ENCODE measurements at regions not wholly inside any gene's neighbourhood (a gene's known extent, or its start where the extent isn't known, plus 50 kb on each side); places are given as distances from the start of the nearest gene placed in this dataset.
"Not testable (repeated sequence)": the region's sequence is repeated elsewhere in the genome, so short reads cannot be mapped to it uniquely, and the experiment has no call there.

GRCh38 chr2:120515066-120515758 lies 169.3 kb downstream of the INHBB start:
- in situ Hi-C loops (cut with MboI); H3K9ac ChIP-seq (ENCODE audit: control insufficient read depth, insufficient read depth, low read length); H3K36me3 ChIP-seq (ENCODE audit: control insufficient read depth in 2 of 2, insufficient read depth in 2 of 2, low read length in 1 of 2); CTCF ChIA-PET; H3K4me2 ChIP-seq (ENCODE audit: control insufficient read depth, insufficient read depth); H3K79me2 ChIP-seq (ENCODE audit: control insufficient read depth, insufficient read depth, low read length); H3K27ac ChIP-seq (ENCODE audit: control insufficient read depth, insufficient read depth); BruUV-seq (replicated peaks); intact Hi-C loops (cut with micrococcal nuclease; ENCODE audit: unreplicated experiment); ATAC-seq; POLR2A ChIA-PET; H3K9me3 ChIP-seq (replicated peaks; ENCODE audit: control insufficient read depth, insufficient read depth, low read length); RAD21 ChIA-PET (ENCODE audit: unreplicated experiment); H3K27me3 ChIP-seq (replicated peaks in 1 of 2; ENCODE audit: control insufficient read depth in 2 of 2, insufficient read depth in 2 of 2, low read length in 1 of 2); H2AFZ ChIP-seq (ENCODE audit: control insufficient read depth, low read depth, low read length); DNase-seq (ENCODE audit: low read depth, low spot score); H4K20me1 ChIP-seq (ENCODE audit: control insufficient read depth, insufficient read depth); SMC1A ChIA-PET (ENCODE audit: uncharacterized antibody, unreplicated experiment); FAIRE-seq; H3K4me1 ChIP-seq (ENCODE audit: control insufficient read depth, insufficient read depth, low read length); H3K4me3 ChIP-seq: not testable (repeated sequence)
- WGBS (ENCODE audit: insufficient coverage, insufficient replicate concordance, low lambda C conversion rate, missing lambda C conversion rate), result 75% methylated on average over 1 of the region's 1 CpG

DNA sequence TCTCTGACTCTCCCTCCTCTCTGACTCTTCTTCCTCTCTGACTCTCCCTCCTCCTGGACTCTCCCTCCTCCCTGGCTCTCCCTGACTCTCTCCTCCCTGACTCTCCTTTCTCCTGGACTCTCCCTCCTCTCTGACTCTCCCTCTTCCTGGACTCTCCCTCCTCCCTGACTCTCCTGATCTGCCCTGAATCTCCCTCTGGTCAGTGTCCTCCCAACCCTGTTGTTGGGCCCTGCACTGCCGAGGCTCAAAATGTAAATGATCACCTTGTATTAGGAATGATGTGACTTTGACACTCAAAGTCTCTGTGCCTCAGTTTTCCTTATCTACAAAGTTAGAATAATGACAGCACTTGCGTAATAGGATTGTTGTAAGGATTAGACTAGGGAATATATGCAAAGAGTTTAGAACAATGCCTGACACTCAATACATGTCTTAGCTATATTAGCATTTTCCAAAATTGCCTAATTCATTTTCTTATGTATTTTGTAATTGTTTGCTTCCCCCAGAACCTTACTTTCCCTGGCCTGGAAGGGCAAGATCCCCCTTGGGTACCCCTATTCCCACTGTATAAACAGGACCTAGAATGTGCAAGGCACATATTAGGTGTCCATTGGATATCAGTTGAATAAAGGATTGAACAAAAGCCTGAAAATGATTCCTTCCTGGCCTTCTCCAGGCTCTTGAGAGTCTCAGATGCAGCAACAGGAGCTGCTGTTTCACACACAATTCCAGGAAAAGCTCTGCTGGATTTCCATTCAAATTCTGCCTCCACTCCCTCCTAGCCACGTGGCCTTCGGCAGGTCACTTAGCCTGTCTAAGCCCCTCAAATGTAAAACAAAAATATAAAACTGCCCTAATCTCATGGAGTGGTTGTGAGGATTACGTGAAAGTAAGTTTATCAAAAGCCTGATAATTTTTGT lies 170.1 kb downstream of the INHBB start:
- intact Hi-C loops (cut with micrococcal nuclease; ENCODE audit: unreplicated experiment) (no loop called here), in situ Hi-C loops (cut with MboI) (no loop called here)
- H4K20me1 ChIP-seq (ENCODE audit: control insufficient read depth, insufficient read depth), result no peaks in the 10 kb centered on the region
- no peaks in the 10 kb centered on the region for H3K4me1 ChIP-seq (ENCODE audit: control insufficient read depth, insufficient read depth, low read length)
- FAIRE-seq (no peak), DNase-seq (ENCODE audit: low read depth, low spot score) (no peak), ATAC-seq (no peak)
- ChIA-PET CTCF (no interaction called here), SMC1A (ENCODE audit: uncharacterized antibody, unreplicated experiment) (no interaction called here), RAD21 (ENCODE audit: unreplicated experiment) (no interaction called here), POLR2A (no interaction called here)
- peaks cover 0 to 2% of the 10 kb centered on the region in 2 experiments; a peak in 2 of 4 replicates for H3K27me3 ChIP-seq (replicated peaks in 1 of 2; ENCODE audit: control insufficient read depth in 2 of 2, insufficient read depth in 2 of 2, low read length in 1 of 2)
- no peak overlapping the region for H3K9ac ChIP-seq (ENCODE audit: control insufficient read depth, insufficient read depth, low read length)
- no peak overlapping the region for H2AFZ ChIP-seq (ENCODE audit: control insufficient read depth, low read depth, low read length)
- TF ChIP-seq LARP7 (IDR thresholded peaks at IDR 0.05) (no peak), CBX3 (IDR thresholded peaks at IDR 0.05; ENCODE audit: borderline replicate concordance, low read depth) (no peak)
- TF ChIP-seq, protein P1, sequence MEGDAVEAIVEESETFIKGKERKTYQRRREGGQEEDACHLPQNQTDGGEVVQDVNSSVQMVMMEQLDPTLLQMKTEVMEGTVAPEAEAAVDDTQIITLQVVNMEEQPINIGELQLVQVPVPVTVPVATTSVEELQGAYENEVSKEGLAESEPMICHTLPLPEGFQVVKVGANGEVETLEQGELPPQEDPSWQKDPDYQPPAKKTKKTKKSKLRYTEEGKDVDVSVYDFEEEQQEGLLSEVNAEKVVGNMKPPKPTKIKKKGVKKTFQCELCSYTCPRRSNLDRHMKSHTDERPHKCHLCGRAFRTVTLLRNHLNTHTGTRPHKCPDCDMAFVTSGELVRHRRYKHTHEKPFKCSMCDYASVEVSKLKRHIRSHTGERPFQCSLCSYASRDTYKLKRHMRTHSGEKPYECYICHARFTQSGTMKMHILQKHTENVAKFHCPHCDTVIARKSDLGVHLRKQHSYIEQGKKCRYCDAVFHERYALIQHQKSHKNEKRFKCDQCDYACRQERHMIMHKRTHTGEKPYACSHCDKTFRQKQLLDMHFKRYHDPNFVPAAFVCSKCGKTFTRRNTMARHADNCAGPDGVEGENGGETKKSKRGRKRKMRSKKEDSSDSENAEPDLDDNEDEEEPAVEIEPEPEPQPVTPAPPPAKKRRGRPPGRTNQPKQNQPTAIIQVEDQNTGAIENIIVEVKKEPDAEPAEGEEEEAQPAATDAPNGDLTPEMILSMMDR (IDR thresholded peaks at IDR 0.05 in 2 of 3, conservative IDR thresholded peaks at IDR 0.05 in 1 of 3; ENCODE audit: control insufficient read depth in 2 of 3, extremely low read depth in 1 of 3, insufficient read depth in 1 of 3, low read depth in 3 of 3, low read length in 3 of 3), result no peak
- BruUV-seq (replicated peaks), result no TSS peak
- H3K27ac ChIP-seq (ENCODE audit: control insufficient read depth, insufficient read depth), result no peak overlapping the region
- no peak overlapping the region for H3K4me2 ChIP-seq (ENCODE audit: control insufficient read depth, insufficient read depth)
- H3K4me3 ChIP-seq, result no peak overlapping the region
- H3K9me3 ChIP-seq (replicated peaks; ENCODE audit: control insufficient read depth, insufficient read depth, low read length), result no peaks in the 10 kb centered on the region
- H3K79me2 ChIP-seq (ENCODE audit: control insufficient read depth, insufficient read depth, low read length), result no peaks in the 10 kb centered on the region
- no peaks in the 10 kb centered on the region for H3K36me3 ChIP-seq (ENCODE audit: control insufficient read depth in 2 of 2, insufficient read depth in 2 of 2, low read length in 1 of 2)
- 20% methylated on average over 5 of the region's 5 CpGs for WGBS (ENCODE audit: insufficient coverage, insufficient replicate concordance, low lambda C conversion rate, missing lambda C conversion rate)

Measured in GM12878 (cell line).